K562 (cell line): ENCODE measurements at regions not wholly inside any gene's neighbourhood (a gene's known extent, or its start where the extent isn't known, plus 50 kb on each side); places are given as distances from the start of the nearest gene placed in this dataset.

Source experiments
- ATAC-seq: fragments of 200-7000 bp; cut with Tn5 transposase; 3 replicates; pipeline ENCODE4 v1.9.1; 2020; ENCODE audit warnings: moderate library complexity
- BruUV-seq: library from RNA; stranded (reverse); fragments of 400-500 nt; replicated peaks from 2 replicates; lab custom pipeline; 2021; lab: Mats Ljungman, UMichigan
- CTCF ChIA-PET: fragments of 300-600 bp; formaldehyde crosslinking; extraction: SDS; loops from one replicate; lab custom pipeline; 2021; ENCODE audit warnings: low intra/inter-chr PET ratio; lab: Yijun Ruan, JAX
- POLR2A ChIA-PET: fragments of 300-600, 350-650 bp; sonication (Branson Sonifier 250); formaldehyde crosslinking; extraction: SDS; loops from one replicate; lab custom pipeline; 2021; ENCODE audit warnings: antibody characterized with exemption, inconsistent platforms; lab: Yijun Ruan, JAX
- DNase-seq, 4 experiments: peaks; one replicate each; pipeline versions ENCODE4 v3.0.0 to v3.0.0-alpha.2; 2011 to 2018; ENCODE audit warnings: low spot score in 3 of 4, mixed read lengths in 3 of 4; ENCODE audit errors: extremely low read depth in 1 of 4
- FAIRE-seq: peaks from 2 replicates; lab custom pipeline; 2011; peaks lifted over from hg19 to GRCh38; lab: Jason Lieb, UNC
- H2AFZ ChIP-seq: 2 replicates; pipeline ENCODE4 v1.6.0; 2011; ENCODE audit warnings: low read depth, low read length, control low read depth, inconsistent platforms
- H3K27ac ChIP-seq: fragments of 200-600 bp; 3 replicates; pipeline ENCODE4 v1.8.0; 2011; ENCODE audit warnings: low read depth, mild to moderate bottlenecking, control low read depth, inconsistent platforms, low read length, moderate library complexity, mixed read lengths; ENCODE audit errors: extremely low read depth
- H3K27me3 ChIP-seq, 2 experiments: fragments of 300-600 bp in 1 of 2; 2 replicates in 1 of 2; 3 replicates in 1 of 2; pipeline versions ENCODE4 v1.6.0 to v1.8.0; 2011; ENCODE audit warnings: inconsistent platforms in 2 of 2, low read length in 2 of 2, mild to moderate bottlenecking in 1 of 2, mixed read lengths in 1 of 2, moderate library complexity in 1 of 2; ENCODE audit not compliant: control insufficient read depth in 2 of 2, insufficient read depth in 2 of 2
- H3K36me3 ChIP-seq: fragments of 300-600 bp; 3 replicates; pipeline ENCODE4 v1.8.0; 2011; ENCODE audit warnings: mild to moderate bottlenecking, low read length, inconsistent platforms; ENCODE audit not compliant: control insufficient read depth, insufficient read depth
- H3K4me1 ChIP-seq, 2 experiments: fragments of 200-600 bp in 1 of 2; replicated peaks in 1 of 2; 2 replicates in 1 of 2; 3 replicates in 1 of 2; pipeline versions ENCODE4 v1.5.1 to v1.8.0; 2011; ENCODE audit warnings: inconsistent platforms in 2 of 2, low read length in 2 of 2, mild to moderate bottlenecking in 1 of 2, mixed read lengths in 1 of 2, moderate library complexity in 1 of 2; ENCODE audit not compliant: control insufficient read depth in 2 of 2, insufficient read depth in 2 of 2
- H3K4me2 ChIP-seq: 2 replicates; pipeline ENCODE4 v1.6.1; 2011; ENCODE audit warnings: low read length, control low read depth, inconsistent platforms, mixed read lengths; ENCODE audit not compliant: insufficient read depth
- H3K4me3 ChIP-seq: fragments of 200-600 bp; sonication (generic), shearing (Covaris generic); 2 replicates; pipeline ENCODE4 v1.5.1; 2016; ENCODE audit warnings: control low read depth, inconsistent platforms
- H3K79me2 ChIP-seq: fragments of 200-600 bp; 3 replicates; pipeline ENCODE4 v1.8.0; 2011; ENCODE audit warnings: low read length, inconsistent platforms; ENCODE audit not compliant: control insufficient read depth, insufficient read depth
- H3K9ac ChIP-seq, 2 experiments: 2 replicates each; pipeline versions ENCODE4 v1.6.0 to v1.6.1; 2011; ENCODE audit warnings: low read depth in 2 of 2, low read length in 2 of 2, control low read depth in 1 of 2, inconsistent platforms in 1 of 2, mild to moderate bottlenecking in 1 of 2, mixed read lengths in 1 of 2; ENCODE audit not compliant: insufficient read depth in 1 of 2
- H3K9me1 ChIP-seq: one replicate; pipeline ENCODE4 v1.6.0; 2011; ENCODE audit warnings: inconsistent platforms, mild to moderate bottlenecking, low read length, moderate library complexity; ENCODE audit not compliant: control insufficient read depth, insufficient read depth
- H3K9me3 ChIP-seq: replicated peaks from 2 replicates; pipeline ENCODE4 v1.5.1; 2011; ENCODE audit warnings: low read depth, low read length, inconsistent platforms; ENCODE audit not compliant: control insufficient read depth, insufficient read depth
- H4K20me1 ChIP-seq: replicated peaks from 2 replicates; pipeline ENCODE4 v1.6.1; 2011; ENCODE audit warnings: low read length, inconsistent platforms, mixed read lengths; ENCODE audit not compliant: control insufficient read depth, insufficient read depth
- CREB3L1 ChIP-seq: fragments of 450-650 bp; IDR thresholded peaks from 2 replicates; pipeline ENCODE4 v1.6.1; 2014; ENCODE audit warnings: low read depth, mild to moderate bottlenecking, moderate library complexity, borderline replicate concordance
- NR2C1 ChIP-seq, 2 experiments: fragments of 450-650 bp; IDR thresholded peaks; 2 replicates each; pipeline ENCODE4 v1.6.1; 2017; ENCODE audit warnings: mild to moderate bottlenecking in 2 of 2, antibody characterized with exemption in 1 of 2, inconsistent platforms in 1 of 2, missing compliant biosample characterization in 1 of 2, missing genetic modification characterization in 1 of 2
- RUNX1 ChIP-seq: sonication (generic); IDR thresholded peaks from 2 replicates; pipeline ENCODE4 v1.6.1; 2016; ENCODE audit warnings: antibody characterized with exemption, low read depth
- SMARCB1 ChIP-seq: IDR thresholded peaks from 2 replicates; pipeline ENCODE4 v1.6.1; 2011; ENCODE audit warnings: improper control_type of control experiment, low read depth; ENCODE audit not compliant: insufficient read length
- TARDBP ChIP-seq: fragments of 450-650 bp; IDR thresholded peaks from 2 replicates; pipeline ENCODE4 v1.6.1; 2016
- ZKSCAN8 ChIP-seq: fragments of 200-800 bp; sonication (Bioruptor generic); IDR thresholded peaks from 2 replicates; pipeline ENCODE4 v1.6.1; 2016; ENCODE audit warnings: missing genetic modification characterization, missing compliant biosample characterization
- ZNF583 ChIP-seq: fragments of 250-450 bp; sonication (Bioruptor Pico); IDR thresholded peaks from 2 replicates; pipeline ENCODE4 v1.4.0; 2020
- WGBS: fragments of 100-300 bp; shearing (Covaris generic); methylation state at CpG from one replicate; pipeline ENCODE4 v1.1.6; 2016; ENCODE audit warnings: low coverage, mixed read lengths; ENCODE audit not compliant: insufficient coverage; ENCODE audit errors: missing lambda C conversion rate; 5-methylcytosine and 5-hydroxymethylcytosine counted together
- in situ Hi-C: fragments of 300-500 bp; cut with MboI; formaldehyde crosslinking; loops from 4 replicates; pipeline ENCODE4 v1.15.0; 2018; ENCODE audit warnings: inconsistent platforms, mixed read lengths
- intact Hi-C: fragments of 100-400 bp; cut with micrococcal nuclease; formaldehyde crosslinking; loops from 2 replicates; pipeline ENCODE4 v1.14.2; 2022
- TF ChIP-seq, protein P1 (sequence below): fragments of 450-650 bp; IDR thresholded peaks from 2 replicates; pipeline ENCODE4 v1.6.1; 2016; ENCODE audit warnings: mild to moderate bottlenecking, moderate library complexity
- TF ChIP-seq, protein P2 (sequence below): fragments of 450-650 bp; IDR thresholded peaks from 2 replicates; pipeline ENCODE4 v1.7.0; 2016; ENCODE audit warnings: borderline replicate concordance

DNA sequence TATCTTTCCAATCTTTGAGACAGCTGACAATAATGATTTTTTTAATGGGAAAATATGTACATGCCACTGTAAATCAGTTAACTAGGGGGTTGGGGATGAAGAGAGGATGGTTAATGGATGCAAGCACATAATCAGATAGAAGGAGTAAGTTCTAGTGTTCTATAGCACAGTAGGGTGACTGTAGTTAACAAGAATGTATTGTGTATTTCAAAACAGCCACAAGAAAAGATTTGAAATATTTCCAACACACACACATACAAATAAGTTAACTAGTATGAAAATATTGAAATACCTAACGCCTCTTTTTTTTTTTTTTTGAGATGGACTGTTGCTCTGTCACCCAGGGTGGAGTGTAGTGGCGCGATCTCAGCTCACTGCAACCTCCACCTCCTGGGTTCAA, 153.4 kb upstream of the SALL4 start:
- in situ Hi-C loops, result no loop called here
- no peaks in the 10 kb centered on the region for H3K4me1 ChIP-seq
- no peak overlapping the region for H3K27ac ChIP-seq
- H3K9ac ChIP-seq, result no peak overlapping the region
- H3K36me3 ChIP-seq, result no peaks in the 10 kb centered on the region
- peaks cover 2 to 5% of the 10 kb centered on the region in 2 experiments; a peak in 1 of 5 replicates for H3K27me3 ChIP-seq
- no peak overlapping the region for H3K4me3 ChIP-seq
- intact Hi-C loops, result no loop called here
- ATAC-seq, result no peak
- no peaks in the 10 kb centered on the region for H3K79me2 ChIP-seq
- no peaks in the 10 kb centered on the region for H4K20me1 ChIP-seq
- no peaks in the 10 kb centered on the region for H3K9me3 ChIP-seq
- no peak overlapping the region for H2AFZ ChIP-seq
- BruUV-seq, result no TSS peak
- ChIA-PET POLR2A (no interaction called here), CTCF (no interaction called here)
- no peak for DNase-seq
- no peak for FAIRE-seq
- H3K9me1 ChIP-seq, result no peaks in the 10 kb centered on the region
- 0% methylated on average over 2 of the region's 3 CpGs for WGBS
- H3K4me2 ChIP-seq, result no peak overlapping the region
- TF ChIP-seq TARDBP (no peak), ZNF583 (CRISPR knock-in tag) (no peak), NR2C1 (IDR thresholded peaks at IDR 0.05) (no peak), NR2C1 (tag; IDR thresholded peaks at IDR 0.05) (no peak), RUNX1 (no peak), SMARCB1 (no peak), CREB3L1 (no peak), ZKSCAN8 (CRISPR knock-in tag) (no peak)
- TF ChIP-seq, protein P1, sequence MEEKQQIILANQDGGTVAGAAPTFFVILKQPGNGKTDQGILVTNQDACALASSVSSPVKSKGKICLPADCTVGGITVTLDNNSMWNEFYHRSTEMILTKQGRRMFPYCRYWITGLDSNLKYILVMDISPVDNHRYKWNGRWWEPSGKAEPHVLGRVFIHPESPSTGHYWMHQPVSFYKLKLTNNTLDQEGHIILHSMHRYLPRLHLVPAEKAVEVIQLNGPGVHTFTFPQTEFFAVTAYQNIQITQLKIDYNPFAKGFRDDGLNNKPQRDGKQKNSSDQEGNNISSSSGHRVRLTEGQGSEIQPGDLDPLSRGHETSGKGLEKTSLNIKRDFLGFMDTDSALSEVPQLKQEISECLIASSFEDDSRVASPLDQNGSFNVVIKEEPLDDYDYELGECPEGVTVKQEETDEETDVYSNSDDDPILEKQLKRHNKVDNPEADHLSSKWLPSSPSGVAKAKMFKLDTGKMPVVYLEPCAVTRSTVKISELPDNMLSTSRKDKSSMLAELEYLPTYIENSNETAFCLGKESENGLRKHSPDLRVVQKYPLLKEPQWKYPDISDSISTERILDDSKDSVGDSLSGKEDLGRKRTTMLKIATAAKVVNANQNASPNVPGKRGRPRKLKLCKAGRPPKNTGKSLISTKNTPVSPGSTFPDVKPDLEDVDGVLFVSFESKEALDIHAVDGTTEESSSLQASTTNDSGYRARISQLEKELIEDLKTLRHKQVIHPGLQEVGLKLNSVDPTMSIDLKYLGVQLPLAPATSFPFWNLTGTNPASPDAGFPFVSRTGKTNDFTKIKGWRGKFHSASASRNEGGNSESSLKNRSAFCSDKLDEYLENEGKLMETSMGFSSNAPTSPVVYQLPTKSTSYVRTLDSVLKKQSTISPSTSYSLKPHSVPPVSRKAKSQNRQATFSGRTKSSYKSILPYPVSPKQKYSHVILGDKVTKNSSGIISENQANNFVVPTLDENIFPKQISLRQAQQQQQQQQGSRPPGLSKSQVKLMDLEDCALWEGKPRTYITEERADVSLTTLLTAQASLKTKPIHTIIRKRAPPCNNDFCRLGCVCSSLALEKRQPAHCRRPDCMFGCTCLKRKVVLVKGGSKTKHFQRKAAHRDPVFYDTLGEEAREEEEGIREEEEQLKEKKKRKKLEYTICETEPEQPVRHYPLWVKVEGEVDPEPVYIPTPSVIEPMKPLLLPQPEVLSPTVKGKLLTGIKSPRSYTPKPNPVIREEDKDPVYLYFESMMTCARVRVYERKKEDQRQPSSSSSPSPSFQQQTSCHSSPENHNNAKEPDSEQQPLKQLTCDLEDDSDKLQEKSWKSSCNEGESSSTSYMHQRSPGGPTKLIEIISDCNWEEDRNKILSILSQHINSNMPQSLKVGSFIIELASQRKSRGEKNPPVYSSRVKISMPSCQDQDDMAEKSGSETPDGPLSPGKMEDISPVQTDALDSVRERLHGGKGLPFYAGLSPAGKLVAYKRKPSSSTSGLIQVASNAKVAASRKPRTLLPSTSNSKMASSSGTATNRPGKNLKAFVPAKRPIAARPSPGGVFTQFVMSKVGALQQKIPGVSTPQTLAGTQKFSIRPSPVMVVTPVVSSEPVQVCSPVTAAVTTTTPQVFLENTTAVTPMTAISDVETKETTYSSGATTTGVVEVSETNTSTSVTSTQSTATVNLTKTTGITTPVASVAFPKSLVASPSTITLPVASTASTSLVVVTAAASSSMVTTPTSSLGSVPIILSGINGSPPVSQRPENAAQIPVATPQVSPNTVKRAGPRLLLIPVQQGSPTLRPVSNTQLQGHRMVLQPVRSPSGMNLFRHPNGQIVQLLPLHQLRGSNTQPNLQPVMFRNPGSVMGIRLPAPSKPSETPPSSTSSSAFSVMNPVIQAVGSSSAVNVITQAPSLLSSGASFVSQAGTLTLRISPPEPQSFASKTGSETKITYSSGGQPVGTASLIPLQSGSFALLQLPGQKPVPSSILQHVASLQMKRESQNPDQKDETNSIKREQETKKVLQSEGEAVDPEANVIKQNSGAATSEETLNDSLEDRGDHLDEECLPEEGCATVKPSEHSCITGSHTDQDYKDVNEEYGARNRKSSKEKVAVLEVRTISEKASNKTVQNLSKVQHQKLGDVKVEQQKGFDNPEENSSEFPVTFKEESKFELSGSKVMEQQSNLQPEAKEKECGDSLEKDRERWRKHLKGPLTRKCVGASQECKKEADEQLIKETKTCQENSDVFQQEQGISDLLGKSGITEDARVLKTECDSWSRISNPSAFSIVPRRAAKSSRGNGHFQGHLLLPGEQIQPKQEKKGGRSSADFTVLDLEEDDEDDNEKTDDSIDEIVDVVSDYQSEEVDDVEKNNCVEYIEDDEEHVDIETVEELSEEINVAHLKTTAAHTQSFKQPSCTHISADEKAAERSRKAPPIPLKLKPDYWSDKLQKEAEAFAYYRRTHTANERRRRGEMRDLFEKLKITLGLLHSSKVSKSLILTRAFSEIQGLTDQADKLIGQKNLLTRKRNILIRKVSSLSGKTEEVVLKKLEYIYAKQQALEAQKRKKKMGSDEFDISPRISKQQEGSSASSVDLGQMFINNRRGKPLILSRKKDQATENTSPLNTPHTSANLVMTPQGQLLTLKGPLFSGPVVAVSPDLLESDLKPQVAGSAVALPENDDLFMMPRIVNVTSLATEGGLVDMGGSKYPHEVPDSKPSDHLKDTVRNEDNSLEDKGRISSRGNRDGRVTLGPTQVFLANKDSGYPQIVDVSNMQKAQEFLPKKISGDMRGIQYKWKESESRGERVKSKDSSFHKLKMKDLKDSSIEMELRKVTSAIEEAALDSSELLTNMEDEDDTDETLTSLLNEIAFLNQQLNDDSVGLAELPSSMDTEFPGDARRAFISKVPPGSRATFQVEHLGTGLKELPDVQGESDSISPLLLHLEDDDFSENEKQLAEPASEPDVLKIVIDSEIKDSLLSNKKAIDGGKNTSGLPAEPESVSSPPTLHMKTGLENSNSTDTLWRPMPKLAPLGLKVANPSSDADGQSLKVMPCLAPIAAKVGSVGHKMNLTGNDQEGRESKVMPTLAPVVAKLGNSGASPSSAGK, result no peak
- TF ChIP-seq, protein P2, sequence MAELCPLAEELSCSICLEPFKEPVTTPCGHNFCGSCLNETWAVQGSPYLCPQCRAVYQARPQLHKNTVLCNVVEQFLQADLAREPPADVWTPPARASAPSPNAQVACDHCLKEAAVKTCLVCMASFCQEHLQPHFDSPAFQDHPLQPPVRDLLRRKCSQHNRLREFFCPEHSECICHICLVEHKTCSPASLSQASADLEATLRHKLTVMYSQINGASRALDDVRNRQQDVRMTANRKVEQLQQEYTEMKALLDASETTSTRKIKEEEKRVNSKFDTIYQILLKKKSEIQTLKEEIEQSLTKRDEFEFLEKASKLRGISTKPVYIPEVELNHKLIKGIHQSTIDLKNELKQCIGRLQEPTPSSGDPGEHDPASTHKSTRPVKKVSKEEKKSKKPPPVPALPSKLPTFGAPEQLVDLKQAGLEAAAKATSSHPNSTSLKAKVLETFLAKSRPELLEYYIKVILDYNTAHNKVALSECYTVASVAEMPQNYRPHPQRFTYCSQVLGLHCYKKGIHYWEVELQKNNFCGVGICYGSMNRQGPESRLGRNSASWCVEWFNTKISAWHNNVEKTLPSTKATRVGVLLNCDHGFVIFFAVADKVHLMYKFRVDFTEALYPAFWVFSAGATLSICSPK, result no peak
